ENCODE measurements at regions not wholly inside any gene's neighbourhood (a gene's known extent, or its start where the extent isn't known, plus 50 kb on each side); places are given as distances from the start of the nearest gene placed in this dataset.
"Not testable (repeated sequence)": the region's sequence is repeated elsewhere in the genome, so short reads cannot be mapped to it uniquely, and the experiment has no call there.

- DNase-seq = no peak
Observed at GRCh38 chr16:76612497-76612896, 335.3 kb downstream of the CNTNAP4 start.

GRCh38 chr16:76614269-76614668 is 337.1 kb downstream of the CNTNAP4 start:
- DNase-seq = peak in 2 of 3 experiments; percentile 3 to 64

- DNase-seq = no peak
Observed at GRCh38 chr16:76622876-76623275, 345.7 kb downstream of the CNTNAP4 start.

- DNase-seq = no peak
Observed at GRCh38 chr16:76634847-76635697, 357.9 kb downstream of the CNTNAP4 start.

- DNase-seq = peak in 2 of 3 experiments; percentile 2 to 27
Observed at GRCh38 chr16:76639685-76640289, 362.6 kb downstream of the CNTNAP4 start.

GRCh38 chr16:76650582-76650981 is 373.4 kb downstream of the CNTNAP4 start:
- DNase-seq = peak in 1 of 3 experiments; percentile 24

GRCh38 chr16:76653390-76654026 is 376.3 kb downstream of the CNTNAP4 start:
- DNase-seq = peak; percentile 57 to 88 (median 59)

GRCh38 chr16:76654088-76654820 is 377.1 kb downstream of the CNTNAP4 start:
- DNase-seq = peak in 2 of 3 experiments; percentile 26 to 57

- DNase-seq = no peak
Observed at GRCh38 chr16:76656994-76657393, 379.8 kb downstream of the CNTNAP4 start.

- DNase-seq = no peak
Observed at GRCh38 chr16:76661691-76662235, 384.6 kb downstream of the CNTNAP4 start.

GRCh38 chr16:76665571-76666275 is 388.5 kb downstream of the CNTNAP4 start:
- peak in 1 of 3 experiments; percentile 50 for DNase-seq

GRCh38 chr16:76668207-76668725 is 391.1 kb downstream of the CNTNAP4 start:
- peak in 2 of 3 experiments; percentile 5 to 26 for DNase-seq

GRCh38 chr16:76669288-76669687 is 392.1 kb downstream of the CNTNAP4 start:
- DNase-seq = no peak

- no peak for DNase-seq
Observed at GRCh38 chr16:76670125-76670857, 393.1 kb downstream of the CNTNAP4 start.

GRCh38 chr16:76676356-76676755 is 399.2 kb downstream of the CNTNAP4 start:
- peak in 1 of 3 experiments; percentile 17 for DNase-seq

GRCh38 chr16:76681296-76681695 is 404.1 kb downstream of the CNTNAP4 start:
- DNase-seq = no peak

GRCh38 chr16:76683051-76683450 is 405.9 kb downstream of the CNTNAP4 start:
- DNase-seq = no peak

GRCh38 chr16:76696876-76697275 is 419.7 kb downstream of the CNTNAP4 start:
- DNase-seq = no peak

- no peak for DNase-seq
Observed at GRCh38 chr16:76705892-76706291, 428.7 kb downstream of the CNTNAP4 start.

- no peak for DNase-seq
Observed at GRCh38 chr16:76713191-76713590, 436.0 kb downstream of the CNTNAP4 start.

GRCh38 chr16:76716251-76716650 is 439.1 kb downstream of the CNTNAP4 start:
- not testable (repeated sequence) for DNase-seq

Data from NCI-H1417 (cell line).